ENCODE measurements at regions not wholly inside any gene's neighbourhood (a gene's known extent, or its start where the extent isn't known, plus 50 kb on each side); places are given as distances from the start of the nearest gene placed in this dataset.
A peak's percentile ranks its signal among the peaks of the same experiment; 100 is the strongest.

GRCh38 chr2:9135822-9136558, 70.6 kb upstream of the ASAP2 start:
- DNase-seq: no peak

- no peak for DNase-seq
These were observed 79.3 kb upstream of the ASAP2 start for GRCh38 chr2:9127316-9127715.

GRCh38 chr2:9126540-9126939, 80.1 kb upstream of the ASAP2 start:
- no peak for DNase-seq

- no peak for DNase-seq
These were observed 82.3 kb upstream of the ASAP2 start for GRCh38 chr2:9124231-9124741.

GRCh38 chr2:9123069-9123468, 83.5 kb upstream of the ASAP2 start:
- DNase-seq: no peak

GRCh38 chr2:9122367-9122766, 84.2 kb upstream of the ASAP2 start:
- no peak for DNase-seq

- no peak for DNase-seq
These were observed 88.1 kb upstream of the ASAP2 start for GRCh38 chr2:9118383-9118960.

- no peak for DNase-seq
These were observed 91.4 kb upstream of the ASAP2 start for GRCh38 chr2:9115229-9115628.

GRCh38 chr2:9114458-9114857, 92.2 kb upstream of the ASAP2 start:
- DNase-seq: no peak

GRCh38 chr2:9113916-9114315, 92.7 kb upstream of the ASAP2 start:
- no peak for DNase-seq

GRCh38 chr2:9113262-9113661, 93.3 kb upstream of the ASAP2 start:
- DNase-seq: no peak

GRCh38 chr2:9112079-9112721, 94.4 kb upstream of the ASAP2 start:
- DNase-seq: no peak

- no peak for DNase-seq
These were observed 95.6 kb upstream of the ASAP2 start for GRCh38 chr2:9110893-9111569.

- no peak for DNase-seq
These were observed 96.2 kb upstream of the ASAP2 start for GRCh38 chr2:9110346-9110884.

- no peak for DNase-seq
These were observed 96.7 kb upstream of the ASAP2 start for GRCh38 chr2:9109871-9110270.

GRCh38 chr2:9108210-9108967, 98.2 kb upstream of the ASAP2 start:
- DNase-seq: peak; percentile 87

GRCh38 chr2:9107168-9108025, 99.2 kb upstream of the ASAP2 start:
- peak; percentile 54 for DNase-seq

GRCh38 chr2:9106338-9107167, 100.1 kb upstream of the ASAP2 start:
- no peak for DNase-seq

- no peak for DNase-seq
These were observed 100.8 kb upstream of the ASAP2 start for GRCh38 chr2:9105601-9106337.

Measured in SHP77 treated with DMSO at 0.1 percent for 48 hours (cell line).